Colonic mucosa (tissue), 4 donors: ENCODE measurements at regions not wholly inside any gene's neighbourhood (a gene's known extent, or its start where the extent isn't known, plus 50 kb on each side); places are given as distances from the start of the nearest gene placed in this dataset.

ENCODE experiments used
- DNase-seq: peaks from one replicate; pipeline ENCODE4 v3.0.0-alpha.2; 2020
- H3K27ac ChIP-seq: fragments of 200-600 bp; one replicate; pipeline ENCODE4 v1.8.0; 2021
- H3K27me3 ChIP-seq: fragments of 200-600 bp; one replicate; pipeline ENCODE4 v1.8.0; 2021
- H3K36me3 ChIP-seq: fragments of 200-600 bp; one replicate; pipeline ENCODE4 v1.8.0; 2021
- H3K4me1 ChIP-seq: fragments of 200-600 bp; one replicate; pipeline ENCODE4 v1.8.0; 2021; ENCODE audit warnings: mild to moderate bottlenecking
- H3K4me3 ChIP-seq: fragments of 200-600 bp; one replicate; pipeline ENCODE4 v1.8.0; 2021
- H3K9ac ChIP-seq, 2 donors: one replicate each; pipeline ENCODE4 v1.7.0; 2013; ENCODE audit warnings: control low read depth in 2 of 2, low read depth in 2 of 2, low read length in 2 of 2
- H3K9me3 ChIP-seq: fragments of 200-600 bp; one replicate; pipeline ENCODE4 v1.8.0; 2021
- CTCF ChIP-seq: fragments of 200-600 bp; IDR thresholded peaks from one replicate; pipeline ENCODE4 v1.8.0; 2022; ENCODE audit warnings: antibody characterized with exemption, mild to moderate bottlenecking
- intact Hi-C: fragments of 100-400 bp; cut with DNase I; formaldehyde crosslinking; loops from one replicate; pipeline ENCODE4 v1.14.1; 2022
- donor health status: healthy.
- donor health status: DM: no; HTN: no; CAD: no.
- donor health status: DM: no; HTN: no; CAD: no.

- Histone ChIP-seq H3K9me3 (no peaks in the 10 kb centered on the region), H3K27me3 (no peaks in the 10 kb centered on the region), H3K36me3 (no peaks in the 10 kb centered on the region), H3K27ac (no peak overlapping the region), H3K4me3 (no peak overlapping the region), H3K9ac (no peak overlapping the region), H3K4me1 (no peaks in the 10 kb centered on the region)
- DNase-seq: no peak
- intact Hi-C loops: loop anchor here (10.0 kb wide), 1 partner anchor 187 kb away; no protein-coding TSS in a partner anchor
- TF ChIP-seq CTCF: no peak
These were observed 139.7 kb downstream of the SEC61B start for GRCh38 chr9:99361817-99362216.

GRCh38 chr9:99362321-99362720 lies 140.2 kb downstream of the SEC61B start:
- H3K36me3 ChIP-seq: no peaks in the 10 kb centered on the region
- no peak for TF ChIP-seq CTCF
- no peak overlapping the region for H3K9ac ChIP-seq
- intact Hi-C loops: loop anchor here (10.0 kb wide), 1 partner anchor 188 kb away; no protein-coding TSS in a partner anchor
- no peak overlapping the region for H3K27ac ChIP-seq
- no peaks in the 10 kb centered on the region for H3K27me3 ChIP-seq
- no peak overlapping the region for H3K4me3 ChIP-seq
- H3K4me1 ChIP-seq: no peaks in the 10 kb centered on the region
- H3K9me3 ChIP-seq: no peaks in the 10 kb centered on the region
- DNase-seq: no peak

GRCh38 chr9:99363509-99363908 lies 141.4 kb downstream of the SEC61B start:
- intact Hi-C loops: loop anchor here (10.0 kb wide), 1 partner anchor 189 kb away; no protein-coding TSS in a partner anchor
- Histone ChIP-seq H3K27me3 (no peaks in the 10 kb centered on the region), H3K36me3 (no peaks in the 10 kb centered on the region), H3K9me3 (no peaks in the 10 kb centered on the region), H3K4me3 (no peak overlapping the region), H3K4me1 (no peaks in the 10 kb centered on the region), H3K27ac (no peak overlapping the region), H3K9ac (no peak overlapping the region)
- no peak for DNase-seq
- TF ChIP-seq CTCF: no peak

GRCh38 chr9:99365233-99365980 lies 143.3 kb downstream of the SEC61B start:
- Histone ChIP-seq H3K27me3 (no peaks in the 10 kb centered on the region), H3K27ac (no peak overlapping the region), H3K9me3 (no peaks in the 10 kb centered on the region), H3K4me3 (no peak overlapping the region), H3K9ac (no peak overlapping the region), H3K4me1 (no peaks in the 10 kb centered on the region), H3K36me3 (no peaks in the 10 kb centered on the region)
- TF ChIP-seq CTCF: no peak
- DNase-seq: no peak
- intact Hi-C loops: loop anchor here (10.0 kb wide), 1 partner anchor 191 kb away; no protein-coding TSS in a partner anchor

GRCh38 chr9:99366183-99366582 lies 144.1 kb downstream of the SEC61B start:
- no peak overlapping the region for H3K27ac ChIP-seq
- intact Hi-C loops: loop anchor here (10.0 kb wide), 1 partner anchor 191 kb away; no protein-coding TSS in a partner anchor
- TF ChIP-seq CTCF: no peak
- H3K27me3 ChIP-seq: no peaks in the 10 kb centered on the region
- no peaks in the 10 kb centered on the region for H3K9me3 ChIP-seq
- no peak for DNase-seq
- H3K9ac ChIP-seq: no peak overlapping the region
- no peak overlapping the region for H3K4me3 ChIP-seq
- H3K36me3 ChIP-seq: no peaks in the 10 kb centered on the region
- H3K4me1 ChIP-seq: no peaks in the 10 kb centered on the region
